Calu3 (cell line): ENCODE measurements at regions not wholly inside any gene's neighbourhood (a gene's known extent, or its start where the extent isn't known, plus 50 kb on each side); places are given as distances from the start of the nearest gene placed in this dataset.

ENCODE experiments used
- BruUV-seq: library from RNA; stranded (reverse); fragments of 400-500 nt; replicated peaks from 2 replicates; lab custom pipeline; 2021; lab: Mats Ljungman, UMichigan
- CTCF ChIA-PET: fragments of 300-600 bp; sonication (Branson Sonifier 250); formaldehyde crosslinking; loops from one replicate; lab custom pipeline; 2022; ENCODE audit warnings: antibody characterized with exemption; lab: Charles Lee
- DNase-seq: peaks from one replicate; pipeline ENCODE4 v3.0.0; 2022
- H3K27ac Mint-ChIP-seq: one replicate; pipeline ENCODE4 v1.8.0; 2022; ENCODE audit warnings: mixed read lengths; ENCODE audit not compliant: unreplicated experiment
- H3K27me3 Mint-ChIP-seq: one replicate; pipeline ENCODE4 v1.8.0; 2022; ENCODE audit warnings: mixed read lengths; ENCODE audit not compliant: unreplicated experiment
- H3K36me3 Mint-ChIP-seq: one replicate; pipeline ENCODE4 v1.8.0; 2022; ENCODE audit warnings: mild to moderate bottlenecking, moderate library complexity, mixed read lengths; ENCODE audit not compliant: insufficient read depth, unreplicated experiment
- H3K4me1 Mint-ChIP-seq: one replicate; pipeline ENCODE4 v1.8.0; 2022; ENCODE audit warnings: mild to moderate bottlenecking, low read depth, mixed read lengths; ENCODE audit not compliant: unreplicated experiment
- H3K4me3 Mint-ChIP-seq: one replicate; pipeline ENCODE4 v1.8.0; 2022; ENCODE audit warnings: mild to moderate bottlenecking, low read depth, moderate library complexity, mixed read lengths; ENCODE audit not compliant: unreplicated experiment
- H3K9me3 Mint-ChIP-seq: one replicate; pipeline ENCODE4 v1.8.0; 2022; ENCODE audit warnings: low read depth, mixed read lengths; ENCODE audit not compliant: unreplicated experiment
- intact Hi-C: fragments of 100-400 bp; cut with micrococcal nuclease; formaldehyde crosslinking; loops from one replicate; pipeline ENCODE4 v1.10.0; 2022; ENCODE audit not compliant: unreplicated experiment
- TF ChIP-seq, protein P1 (sequence below): fragments of 200-600 bp; IDR thresholded peaks from one replicate; pipeline ENCODE4 v1.8.0; 2022; ENCODE audit warnings: antibody characterized with exemption; ENCODE audit not compliant: unreplicated experiment

DNA sequence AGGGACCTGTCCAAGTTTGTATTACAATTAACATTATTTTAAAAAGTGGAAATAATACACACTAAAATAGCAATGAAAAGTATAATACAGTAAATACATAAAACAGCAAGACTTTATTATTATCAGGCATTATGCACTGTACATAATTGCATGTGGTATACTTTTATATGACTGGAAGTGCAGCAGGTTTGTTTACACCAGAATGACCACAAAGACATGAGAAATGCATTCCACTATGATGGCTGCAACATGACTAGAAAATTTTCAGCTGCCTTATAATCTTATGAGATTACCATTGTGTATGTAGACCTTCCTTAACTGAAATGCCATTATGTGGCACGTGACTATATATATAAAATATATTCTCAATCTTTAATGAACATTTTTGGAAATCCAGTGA is 1699.6 kb downstream of the KCNT2 start:
- Mint-ChIP-seq H3K4me3 (no peak overlapping the region), H3K27ac (no peak overlapping the region), H3K36me3 (no peaks in the 10 kb centered on the region), H3K4me1 (no peaks in the 10 kb centered on the region), H3K9me3 (no peaks in the 10 kb centered on the region), H3K27me3 (no peaks in the 10 kb centered on the region)
- TF ChIP-seq, protein P1, sequence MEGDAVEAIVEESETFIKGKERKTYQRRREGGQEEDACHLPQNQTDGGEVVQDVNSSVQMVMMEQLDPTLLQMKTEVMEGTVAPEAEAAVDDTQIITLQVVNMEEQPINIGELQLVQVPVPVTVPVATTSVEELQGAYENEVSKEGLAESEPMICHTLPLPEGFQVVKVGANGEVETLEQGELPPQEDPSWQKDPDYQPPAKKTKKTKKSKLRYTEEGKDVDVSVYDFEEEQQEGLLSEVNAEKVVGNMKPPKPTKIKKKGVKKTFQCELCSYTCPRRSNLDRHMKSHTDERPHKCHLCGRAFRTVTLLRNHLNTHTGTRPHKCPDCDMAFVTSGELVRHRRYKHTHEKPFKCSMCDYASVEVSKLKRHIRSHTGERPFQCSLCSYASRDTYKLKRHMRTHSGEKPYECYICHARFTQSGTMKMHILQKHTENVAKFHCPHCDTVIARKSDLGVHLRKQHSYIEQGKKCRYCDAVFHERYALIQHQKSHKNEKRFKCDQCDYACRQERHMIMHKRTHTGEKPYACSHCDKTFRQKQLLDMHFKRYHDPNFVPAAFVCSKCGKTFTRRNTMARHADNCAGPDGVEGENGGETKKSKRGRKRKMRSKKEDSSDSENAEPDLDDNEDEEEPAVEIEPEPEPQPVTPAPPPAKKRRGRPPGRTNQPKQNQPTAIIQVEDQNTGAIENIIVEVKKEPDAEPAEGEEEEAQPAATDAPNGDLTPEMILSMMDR = no peak
- intact Hi-C loops = no loop called here
- BruUV-seq = no TSS peak
- DNase-seq = no peak
- CTCF ChIA-PET = no interaction called here

DNA sequence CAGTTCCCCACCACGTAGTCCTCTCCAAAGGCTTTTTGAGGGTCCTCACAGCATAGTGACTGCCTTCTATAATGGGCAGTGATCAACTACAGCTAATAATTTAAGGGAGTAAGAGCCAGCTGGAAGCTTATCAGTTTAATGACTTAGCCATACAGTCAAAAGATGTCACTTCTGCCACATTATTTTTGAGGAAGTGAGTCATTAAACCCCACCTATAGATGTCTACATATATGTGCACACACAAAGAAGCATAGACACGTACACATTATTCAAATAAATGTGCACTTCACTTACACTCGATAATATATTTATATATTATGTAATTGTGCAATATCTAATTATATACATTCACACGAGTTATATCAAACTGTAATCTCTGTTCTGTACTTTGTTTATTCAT is 1704.7 kb downstream of the KCNT2 start:
- no peak overlapping the region for H3K27ac Mint-ChIP-seq
- no peaks in the 10 kb centered on the region for H3K36me3 Mint-ChIP-seq
- no peak overlapping the region for H3K4me3 Mint-ChIP-seq
- no peaks in the 10 kb centered on the region for H3K4me1 Mint-ChIP-seq
- TF ChIP-seq, protein P1 = no peak
- no peak for DNase-seq
- no peaks in the 10 kb centered on the region for H3K27me3 Mint-ChIP-seq
- no peaks in the 10 kb centered on the region for H3K9me3 Mint-ChIP-seq
- BruUV-seq = no TSS peak
- CTCF ChIA-PET = no interaction called here
- intact Hi-C loops = no loop called here

DNA sequence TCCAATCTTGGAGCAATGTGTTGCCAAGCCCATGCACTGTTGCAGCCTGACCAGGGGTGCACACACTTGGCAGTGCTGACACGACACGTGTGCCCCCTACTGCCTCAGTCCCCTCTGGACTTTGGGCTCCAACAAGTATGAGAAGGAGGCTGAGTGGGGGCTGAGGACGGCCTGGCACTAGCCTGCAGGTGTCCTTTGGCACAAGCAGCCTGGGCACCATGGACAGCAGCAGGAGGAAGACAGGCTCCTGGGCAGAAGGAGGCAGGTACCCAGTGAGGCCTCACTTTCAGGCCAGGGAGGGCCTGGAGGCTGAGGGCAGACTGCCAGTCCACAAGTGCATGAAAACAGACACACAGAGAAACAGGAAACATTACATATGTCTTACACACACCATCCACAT is 1702.9 kb upstream of the B3GALT2 start:
- intact Hi-C loops = no loop called here
- TF ChIP-seq, protein P1 = no peak
- Mint-ChIP-seq H3K4me1 (no peaks in the 10 kb centered on the region), H3K36me3 (no peaks in the 10 kb centered on the region), H3K27ac (no peak overlapping the region), H3K9me3 (peaks cover 3% of the 10 kb centered on the region), H3K27me3 (no peaks in the 10 kb centered on the region), H3K4me3 (no peak overlapping the region)
- CTCF ChIA-PET = no interaction called here
- no peak for DNase-seq
- no TSS peak for BruUV-seq

DNA sequence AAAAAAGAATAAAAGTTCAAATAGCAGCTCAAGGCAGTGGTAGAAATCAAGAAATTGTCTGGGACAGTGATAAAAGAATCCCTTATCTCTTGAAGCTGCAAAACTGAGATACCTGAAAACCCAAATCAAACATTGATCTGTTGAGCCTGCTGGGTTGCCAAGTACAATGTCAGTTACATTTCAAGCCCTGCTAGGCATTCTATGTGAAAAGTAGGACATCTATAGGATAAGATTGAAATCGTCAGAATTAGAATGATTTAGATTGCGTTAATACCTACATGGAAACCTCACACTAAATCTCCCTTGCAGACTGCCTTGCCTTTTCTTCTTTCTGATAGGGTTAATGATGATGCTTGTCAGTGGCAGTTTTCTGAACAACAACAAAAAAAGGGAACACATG is 1684.4 kb upstream of the B3GALT2 start:
- no peaks in the 10 kb centered on the region for H3K27me3 Mint-ChIP-seq
- no TSS peak for BruUV-seq
- intact Hi-C loops = no loop called here
- peaks cover 11% of the 10 kb centered on the region for H3K4me1 Mint-ChIP-seq
- TF ChIP-seq, protein P1 = no peak
- no peaks in the 10 kb centered on the region for H3K9me3 Mint-ChIP-seq
- H3K27ac Mint-ChIP-seq = no peak overlapping the region
- CTCF ChIA-PET = no interaction called here
- no peak overlapping the region for H3K4me3 Mint-ChIP-seq
- no peaks in the 10 kb centered on the region for H3K36me3 Mint-ChIP-seq
- no peak for DNase-seq

DNA sequence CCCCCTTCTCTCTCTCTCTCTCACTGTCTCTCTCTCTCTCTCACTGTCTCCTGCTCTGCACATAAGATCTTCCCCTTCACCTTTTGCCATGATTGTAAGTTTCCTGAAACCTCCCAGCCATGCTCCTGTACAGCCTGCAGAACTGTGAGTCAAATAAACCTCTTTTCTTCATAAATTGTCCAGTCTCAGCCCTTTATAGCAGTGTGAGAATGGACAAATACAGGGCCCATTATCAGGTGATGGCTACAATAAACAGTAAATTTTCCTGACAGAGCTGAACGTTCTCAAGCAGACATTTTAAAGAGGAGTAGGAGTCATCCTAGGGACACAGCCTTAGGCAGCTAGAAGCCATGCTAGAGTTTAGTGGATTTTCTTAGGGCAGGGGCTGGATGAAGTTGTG is 1679.7 kb upstream of the B3GALT2 start:
- H3K4me1 Mint-ChIP-seq = no peaks in the 10 kb centered on the region
- TF ChIP-seq, protein P1 = no peak
- H3K4me3 Mint-ChIP-seq = no peak overlapping the region
- H3K27me3 Mint-ChIP-seq = no peaks in the 10 kb centered on the region
- CTCF ChIA-PET = no interaction called here
- no peak for DNase-seq
- H3K9me3 Mint-ChIP-seq = no peaks in the 10 kb centered on the region
- intact Hi-C loops = no loop called here
- no TSS peak for BruUV-seq
- no peak overlapping the region for H3K27ac Mint-ChIP-seq
- H3K36me3 Mint-ChIP-seq = no peaks in the 10 kb centered on the region
